Fibroblast of gingiva (primary cell): ENCODE measurements at regions not wholly inside any gene's neighbourhood (a gene's known extent, or its start where the extent isn't known, plus 50 kb on each side); places are given as distances from the start of the nearest gene placed in this dataset.

Experiments used
- DNase-seq: peaks from one replicate; pipeline ENCODE4 v3.0.0-alpha.2; 2011; ENCODE audit warnings: low read depth

- no peak for DNase-seq
Measured at GRCh38 chr3:159818997-159819500, 169.6 kb upstream of the IL12A start.

GRCh38 chr3:159819676-159820075, 169.0 kb upstream of the IL12A start:
- no peak for DNase-seq

- no peak for DNase-seq
Measured at GRCh38 chr3:159821110-159821509, 167.5 kb upstream of the IL12A start.

GRCh38 chr3:159821736-159822135, 166.9 kb upstream of the IL12A start:
- DNase-seq: no peak

GRCh38 chr3:159823780-159824179, 164.9 kb upstream of the IL12A start:
- DNase-seq: no peak

- peak; percentile 66 for DNase-seq
Measured at GRCh38 chr3:159824333-159824732, 164.3 kb upstream of the IL12A start.

DNA sequence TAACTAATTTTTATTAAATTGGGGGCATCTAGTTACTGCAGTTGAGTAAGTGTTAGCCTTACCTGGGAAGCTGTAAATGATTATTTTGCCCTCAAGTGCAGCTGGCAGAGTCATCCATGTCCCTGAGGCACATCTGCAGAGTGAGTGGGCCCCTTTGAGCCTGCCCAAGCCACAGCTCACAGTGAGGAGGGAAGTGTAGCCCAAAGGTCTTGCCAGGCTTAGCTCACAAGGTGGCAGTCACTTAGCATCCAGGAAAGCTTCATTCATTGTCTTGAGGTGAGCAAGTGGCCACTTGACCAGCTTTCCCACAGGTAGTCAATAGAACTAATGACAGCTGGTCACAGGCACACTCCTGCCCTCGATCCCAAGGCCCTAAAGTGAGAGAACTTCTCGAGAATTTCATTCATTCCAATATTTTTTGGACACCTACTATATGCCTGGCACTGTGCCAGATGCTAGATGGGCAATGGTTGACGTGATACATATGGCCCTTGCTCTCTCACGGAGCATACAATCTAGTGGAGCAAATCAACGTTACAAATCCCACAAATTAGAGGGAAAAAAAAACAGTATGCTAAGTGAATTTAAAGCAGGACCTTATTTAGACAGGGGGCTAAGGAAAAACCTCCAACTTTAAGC, 163.3 kb upstream of the IL12A start:
- DNase-seq: no peak

DNA sequence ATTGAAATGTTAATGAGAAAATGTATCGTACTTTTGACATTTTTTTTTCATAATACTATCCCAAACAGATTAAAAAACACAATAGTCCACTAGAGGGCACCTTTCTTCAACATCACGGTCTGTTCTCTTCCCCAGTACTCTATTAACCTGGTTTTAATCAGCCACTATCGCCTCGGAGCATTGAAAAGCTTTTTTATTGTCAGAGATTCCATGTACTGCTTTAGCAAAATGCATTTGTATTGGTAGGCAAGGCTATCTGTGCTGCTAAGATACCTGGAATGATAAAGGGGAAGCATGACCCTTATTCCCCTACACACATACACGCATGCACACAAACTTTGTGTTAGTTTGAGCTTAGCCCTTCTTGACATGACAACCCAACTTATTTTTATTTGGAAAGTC, 160.1 kb upstream of the IL12A start:
- DNase-seq: peak; percentile 79

- peak; percentile 83 for DNase-seq
Measured at GRCh38 chr3:159829056-159829455, 159.6 kb upstream of the IL12A start.

- DNase-seq: peak; percentile 95
Measured at GRCh38 chr3:159829539-159830227, 159.0 kb upstream of the IL12A start.

- DNase-seq: no peak
Measured at GRCh38 chr3:159830523-159831154, 158.0 kb upstream of the IL12A start.

GRCh38 chr3:159831466-159831865, 157.2 kb upstream of the IL12A start:
- no peak for DNase-seq

GRCh38 chr3:159832024-159832423, 156.6 kb upstream of the IL12A start:
- DNase-seq: no peak

DNA sequence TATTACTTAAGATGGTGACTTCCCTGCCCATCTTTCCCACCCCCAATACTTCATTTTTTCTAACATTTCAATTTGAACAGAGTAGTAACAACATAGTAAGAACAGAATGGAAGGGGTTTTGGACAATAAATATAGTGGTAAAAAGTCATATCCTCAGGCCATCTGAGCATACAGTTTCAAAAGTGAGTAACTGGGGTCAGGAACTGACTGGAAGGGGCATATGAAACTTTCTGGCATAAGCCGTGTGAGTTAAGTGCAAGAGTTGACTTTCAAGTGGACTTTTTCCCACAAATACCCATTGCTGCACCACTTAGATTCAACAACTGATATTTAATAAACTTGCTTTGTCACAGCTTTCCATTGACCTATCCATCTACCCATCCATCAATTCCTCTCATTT, 153.5 kb upstream of the IL12A start:
- DNase-seq: no peak

DNA sequence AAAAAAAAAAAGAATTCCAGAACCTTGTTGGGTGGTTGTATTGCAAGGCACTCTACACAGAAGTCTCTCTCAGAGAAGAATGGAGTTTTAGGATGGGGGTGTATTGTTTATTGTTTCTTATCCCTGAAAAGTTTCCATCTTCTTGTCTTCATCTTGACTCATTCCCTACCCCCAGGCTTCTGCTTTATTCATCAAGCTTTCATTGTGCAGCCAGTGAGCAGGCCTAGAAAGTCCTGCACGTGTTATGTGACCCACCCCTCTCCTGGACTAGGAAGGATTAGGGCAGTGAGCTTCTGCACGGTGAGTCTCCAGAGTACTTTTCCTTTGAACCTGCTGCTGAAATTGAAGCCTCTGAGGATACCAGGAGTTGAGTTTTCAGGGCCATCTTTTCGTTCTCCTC, 150.9 kb upstream of the IL12A start:
- no peak for DNase-seq

DNA sequence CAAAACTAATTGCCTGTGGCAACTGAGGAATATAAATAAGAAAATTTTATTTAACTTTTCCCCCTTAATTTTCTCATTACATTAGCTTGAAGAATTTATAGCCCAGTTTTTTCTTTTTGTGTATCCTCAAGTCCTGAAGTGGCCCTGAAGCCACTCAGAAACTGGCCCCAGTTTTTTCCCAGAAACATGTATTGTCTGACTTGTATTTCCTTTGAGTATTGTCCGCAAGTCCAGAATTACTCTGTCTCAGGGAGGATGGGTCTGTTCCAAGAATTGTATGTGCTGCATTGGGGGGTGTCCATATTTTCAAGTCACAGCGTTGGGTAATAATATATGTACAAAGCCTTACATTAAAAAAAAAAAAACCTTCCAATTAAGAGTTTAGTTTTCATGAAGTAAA, 149.7 kb upstream of the IL12A start:
- DNase-seq: no peak

- no peak for DNase-seq
Measured at GRCh38 chr3:159839561-159840379, 148.9 kb upstream of the IL12A start, which contains the start of gene SCHIP1. TSS of gene SCHIP1 (plus strand) at chr3:159839861.

- peak; percentile 91 for DNase-seq
Measured at GRCh38 chr3:159840703-159841299, 147.8 kb upstream of the IL12A start.

GRCh38 chr3:159841766-159842165, 146.9 kb upstream of the IL12A start:
- no peak for DNase-seq

DNA sequence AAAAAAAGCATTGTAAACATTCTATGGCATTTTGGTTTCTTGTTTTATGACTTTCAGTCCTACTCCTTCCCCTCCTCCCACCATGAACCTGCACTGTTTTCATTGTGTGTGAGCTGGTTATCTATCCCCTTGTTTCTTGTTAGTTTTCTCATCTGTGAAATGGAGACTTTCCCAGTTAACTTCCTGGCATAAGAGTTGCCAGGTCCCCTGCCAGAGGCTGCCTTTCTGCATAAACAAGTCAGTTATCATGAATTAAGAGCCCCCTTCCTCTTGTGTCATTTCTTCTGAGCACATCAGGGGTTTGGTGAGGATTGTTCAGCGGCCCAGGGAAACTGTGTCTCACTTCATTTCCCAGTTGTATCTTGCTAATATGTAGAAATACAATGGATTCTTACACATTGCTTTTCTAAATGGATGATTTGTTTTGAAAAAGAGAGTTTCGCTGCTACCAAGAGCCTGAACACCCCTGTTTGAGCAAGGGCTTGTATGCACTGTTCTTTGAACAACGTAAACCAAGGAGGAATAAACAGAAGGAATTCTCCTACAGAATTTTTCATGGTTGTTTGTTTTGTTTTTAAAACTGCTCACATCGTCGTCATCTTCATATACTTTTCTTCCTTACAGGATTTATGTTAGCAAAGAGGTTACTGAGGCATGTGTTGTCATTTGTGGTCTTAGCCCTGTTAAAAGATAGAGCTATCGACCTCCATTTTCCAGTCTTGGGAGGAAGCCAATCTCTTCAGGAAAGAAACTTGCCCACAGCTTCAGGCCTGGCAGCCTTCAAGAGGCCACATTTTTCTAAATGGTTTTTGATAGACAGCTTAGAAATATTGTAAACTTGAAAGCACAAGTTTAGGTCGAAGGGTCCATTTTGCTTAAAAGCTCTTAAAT, 144.6 kb upstream of the IL12A start:
- DNase-seq: no peak

GRCh38 chr3:159844801-159845261, 143.8 kb upstream of the IL12A start:
- no peak for DNase-seq
